ENCODE measurements at regions not wholly inside any gene's neighbourhood (a gene's known extent, or its start where the extent isn't known, plus 50 kb on each side); places are given as distances from the start of the nearest gene placed in this dataset.
"Not testable (repeated sequence)": the region's sequence is repeated elsewhere in the genome, so short reads cannot be mapped to it uniquely, and the experiment has no call there.

GRCh38 chr7:10733747-10734146 lies 239.9 kb upstream of the PHF14 start:
- no peak for DNase-seq

- DNase-seq = no peak
Measured at GRCh38 chr7:10734595-10734994, 239.1 kb upstream of the PHF14 start.

- DNase-seq = no peak
Measured at GRCh38 chr7:10739401-10739800, 234.3 kb upstream of the PHF14 start.

- DNase-seq = no peak
Measured at GRCh38 chr7:10740805-10741204, 232.9 kb upstream of the PHF14 start.

GRCh38 chr7:10756981-10757380 lies 216.7 kb upstream of the PHF14 start:
- no peak for DNase-seq

GRCh38 chr7:10759120-10759519 lies 214.6 kb upstream of the PHF14 start:
- DNase-seq = no peak

- DNase-seq = no peak
Measured at GRCh38 chr7:10767771-10768170, 205.9 kb upstream of the PHF14 start.

GRCh38 chr7:10770176-10770575 lies 203.5 kb upstream of the PHF14 start:
- no peak for DNase-seq

GRCh38 chr7:10773430-10773829 lies 200.2 kb upstream of the PHF14 start:
- no peak for DNase-seq

GRCh38 chr7:10779465-10780399 lies 193.9 kb upstream of the PHF14 start:
- no peak for DNase-seq

GRCh38 chr7:10780400-10780747 lies 193.3 kb upstream of the PHF14 start:
- DNase-seq = no peak

- not testable (repeated sequence) for DNase-seq
Measured at GRCh38 chr7:10786976-10787375, 186.7 kb upstream of the PHF14 start.

- no peak for DNase-seq
Measured at GRCh38 chr7:10789170-10789569, 184.5 kb upstream of the PHF14 start.

GRCh38 chr7:10790910-10791309 lies 182.8 kb upstream of the PHF14 start:
- no peak for DNase-seq

GRCh38 chr7:10793995-10794775 lies 179.5 kb upstream of the PHF14 start:
- DNase-seq = no peak

- no peak for DNase-seq
Measured at GRCh38 chr7:10797157-10797556, 176.5 kb upstream of the PHF14 start.

GRCh38 chr7:10798044-10798443 lies 175.6 kb upstream of the PHF14 start:
- no peak for DNase-seq

- no peak for DNase-seq
Measured at GRCh38 chr7:10799475-10799874, 174.2 kb upstream of the PHF14 start.

GRCh38 chr7:10802011-10802410 lies 171.7 kb upstream of the PHF14 start:
- no peak for DNase-seq

- DNase-seq = no peak
Measured at GRCh38 chr7:10802526-10802925, 171.1 kb upstream of the PHF14 start.

GRCh38 chr7:10803720-10804119 lies 170.0 kb upstream of the PHF14 start:
- no peak for DNase-seq

GRCh38 chr7:10804770-10805169 lies 168.9 kb upstream of the PHF14 start:
- no peak for DNase-seq

GRCh38 chr7:10815546-10815945 lies 158.1 kb upstream of the PHF14 start:
- DNase-seq = no peak

GRCh38 chr7:10821156-10821555 lies 152.5 kb upstream of the PHF14 start:
- no peak for DNase-seq
